ENCODE measurements at regions not wholly inside any gene's neighbourhood (a gene's known extent, or its start where the extent isn't known, plus 50 kb on each side); places are given as distances from the start of the nearest gene placed in this dataset.

DNA sequence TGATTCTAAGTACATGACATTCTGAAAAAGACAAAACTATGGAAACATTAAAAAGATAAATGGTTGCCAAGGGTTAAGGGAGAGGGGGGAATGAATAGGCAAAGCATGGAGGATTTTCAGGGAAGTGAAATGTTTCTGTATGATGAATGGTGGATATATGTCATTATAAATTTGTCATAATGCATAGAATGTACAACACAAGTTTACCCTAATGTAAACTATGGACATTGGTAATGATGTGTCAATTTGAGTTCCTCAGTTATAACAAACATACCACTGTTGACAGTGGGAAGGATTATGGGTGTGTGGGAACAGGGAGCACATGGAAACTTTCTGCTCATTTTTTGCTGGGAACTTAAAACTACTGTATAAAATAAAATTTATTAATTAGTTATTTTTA is 427.1 kb upstream of the ESRRG start:
- Histone ChIP-seq H3K4me2 (ENCODE audit: low read depth, low read length, poor library complexity, severe bottlenecking) (no peak overlapping the region), H4K20me1 (ENCODE audit: insufficient read depth, low read length, poor library complexity, severe bottlenecking) (no peaks in the 10 kb centered on the region), H3K36me3 (ENCODE audit: insufficient read depth, low read length) (no peaks in the 10 kb centered on the region), H3K79me2 (ENCODE audit: insufficient read depth, low read length) (no peaks in the 10 kb centered on the region), H3K9me2 (replicated peaks; ENCODE audit: low read depth, low read length) (no peaks in the 10 kb centered on the region), H3F3A (ENCODE audit: low read depth) (no peaks in the 10 kb centered on the region), H3K4me1 (ENCODE audit: insufficient read depth, low read length, poor library complexity, severe bottlenecking) (no peaks in the 10 kb centered on the region), H3K27me3 (ENCODE audit: insufficient read depth, low read length, poor library complexity, severe bottlenecking) (no peaks in the 10 kb centered on the region), H3K4me3 (ENCODE audit: low read length, poor library complexity, severe bottlenecking) (no peak overlapping the region), H3K9ac (ENCODE audit: low read depth, low read length, poor library complexity, severe bottlenecking) (no peak overlapping the region), H3K9me3 (ENCODE audit: insufficient read depth, low read depth, low read length) (no peaks in the 10 kb centered on the region), H2AFZ (ENCODE audit: low read length) (no peak overlapping the region)
- TF ChIP-seq, protein P1, sequence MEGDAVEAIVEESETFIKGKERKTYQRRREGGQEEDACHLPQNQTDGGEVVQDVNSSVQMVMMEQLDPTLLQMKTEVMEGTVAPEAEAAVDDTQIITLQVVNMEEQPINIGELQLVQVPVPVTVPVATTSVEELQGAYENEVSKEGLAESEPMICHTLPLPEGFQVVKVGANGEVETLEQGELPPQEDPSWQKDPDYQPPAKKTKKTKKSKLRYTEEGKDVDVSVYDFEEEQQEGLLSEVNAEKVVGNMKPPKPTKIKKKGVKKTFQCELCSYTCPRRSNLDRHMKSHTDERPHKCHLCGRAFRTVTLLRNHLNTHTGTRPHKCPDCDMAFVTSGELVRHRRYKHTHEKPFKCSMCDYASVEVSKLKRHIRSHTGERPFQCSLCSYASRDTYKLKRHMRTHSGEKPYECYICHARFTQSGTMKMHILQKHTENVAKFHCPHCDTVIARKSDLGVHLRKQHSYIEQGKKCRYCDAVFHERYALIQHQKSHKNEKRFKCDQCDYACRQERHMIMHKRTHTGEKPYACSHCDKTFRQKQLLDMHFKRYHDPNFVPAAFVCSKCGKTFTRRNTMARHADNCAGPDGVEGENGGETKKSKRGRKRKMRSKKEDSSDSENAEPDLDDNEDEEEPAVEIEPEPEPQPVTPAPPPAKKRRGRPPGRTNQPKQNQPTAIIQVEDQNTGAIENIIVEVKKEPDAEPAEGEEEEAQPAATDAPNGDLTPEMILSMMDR (conservative IDR thresholded peaks at IDR 0.05; ENCODE audit: low read length): no peak
- TF ChIP-seq EZH2phosphoT487 (IDR thresholded peaks at IDR 0.05; ENCODE audit: borderline replicate concordance): no peak

DNA sequence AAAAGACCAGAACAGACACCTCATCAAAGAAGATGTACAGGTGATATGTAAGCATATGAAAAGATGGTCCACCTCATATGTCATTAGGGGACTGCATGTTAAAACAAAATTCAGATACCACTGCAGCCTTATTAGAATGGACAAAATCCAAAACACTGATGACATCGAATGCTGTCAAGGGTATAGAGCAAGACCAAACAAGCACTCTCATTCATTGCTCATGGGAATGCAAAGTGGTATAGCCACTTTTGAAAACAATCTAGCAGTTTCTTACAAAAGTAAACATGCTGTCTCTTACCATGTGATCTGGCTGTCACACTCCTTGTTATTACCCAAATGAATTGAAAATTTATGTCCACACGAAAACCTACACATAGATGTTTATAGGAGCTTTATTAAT is 426.6 kb upstream of the ESRRG start:
- Histone ChIP-seq H3K4me3 (ENCODE audit: low read length, poor library complexity, severe bottlenecking) (no peak overlapping the region), H2AFZ (ENCODE audit: low read length) (no peak overlapping the region), H4K20me1 (ENCODE audit: insufficient read depth, low read length, poor library complexity, severe bottlenecking) (no peaks in the 10 kb centered on the region), H3K79me2 (ENCODE audit: insufficient read depth, low read length) (no peaks in the 10 kb centered on the region), H3K9me2 (replicated peaks; ENCODE audit: low read depth, low read length) (no peaks in the 10 kb centered on the region), H3K9me3 (ENCODE audit: insufficient read depth, low read depth, low read length) (no peaks in the 10 kb centered on the region), H3K27me3 (ENCODE audit: insufficient read depth, low read length, poor library complexity, severe bottlenecking) (no peaks in the 10 kb centered on the region), H3K9ac (ENCODE audit: low read depth, low read length, poor library complexity, severe bottlenecking) (no peak overlapping the region), H3K4me2 (ENCODE audit: low read depth, low read length, poor library complexity, severe bottlenecking) (no peak overlapping the region), H3K36me3 (ENCODE audit: insufficient read depth, low read length) (no peaks in the 10 kb centered on the region), H3K4me1 (ENCODE audit: insufficient read depth, low read length, poor library complexity, severe bottlenecking) (no peaks in the 10 kb centered on the region), H3F3A (ENCODE audit: low read depth) (no peaks in the 10 kb centered on the region)
- TF ChIP-seq EZH2phosphoT487 (IDR thresholded peaks at IDR 0.05; ENCODE audit: borderline replicate concordance): no peak
- TF ChIP-seq, protein P1 (conservative IDR thresholded peaks at IDR 0.05; ENCODE audit: low read length): no peak

DNA sequence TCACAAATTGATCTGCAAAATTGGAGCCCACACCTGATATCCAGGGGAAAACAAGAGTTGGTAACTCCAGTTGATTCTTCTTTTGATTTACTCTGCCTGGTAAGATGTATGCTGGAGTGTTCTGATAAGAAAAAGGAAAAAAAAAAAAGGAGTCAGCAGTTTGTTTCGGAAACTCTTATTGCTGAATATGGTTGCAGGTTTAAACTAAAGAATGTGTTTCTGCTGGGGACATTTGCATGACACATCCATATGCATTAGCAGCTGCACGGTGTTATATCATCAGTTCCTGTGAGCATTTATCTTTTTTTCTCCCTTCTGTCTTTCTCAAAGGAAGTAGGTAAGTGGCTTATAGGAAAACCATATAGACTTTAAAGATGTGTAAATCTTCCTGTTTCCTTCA is 418.5 kb upstream of the ESRRG start:
- H2AFZ ChIP-seq (ENCODE audit: low read length): no peak overlapping the region
- no peaks in the 10 kb centered on the region for H3K79me2 ChIP-seq (ENCODE audit: insufficient read depth, low read length)
- no peaks in the 10 kb centered on the region for H3K4me1 ChIP-seq (ENCODE audit: insufficient read depth, low read length, poor library complexity, severe bottlenecking)
- H3K4me2 ChIP-seq (ENCODE audit: low read depth, low read length, poor library complexity, severe bottlenecking): no peak overlapping the region
- no peak overlapping the region for H3K4me3 ChIP-seq (ENCODE audit: low read length, poor library complexity, severe bottlenecking)
- no peaks in the 10 kb centered on the region for H3F3A ChIP-seq (ENCODE audit: low read depth)
- H3K36me3 ChIP-seq (ENCODE audit: insufficient read depth, low read length): no peaks in the 10 kb centered on the region
- TF ChIP-seq EZH2phosphoT487 (IDR thresholded peaks at IDR 0.05; ENCODE audit: borderline replicate concordance): no peak
- TF ChIP-seq, protein P1 (conservative IDR thresholded peaks at IDR 0.05; ENCODE audit: low read length): no peak
- no peaks in the 10 kb centered on the region for H4K20me1 ChIP-seq (ENCODE audit: insufficient read depth, low read length, poor library complexity, severe bottlenecking)
- H3K27me3 ChIP-seq (ENCODE audit: insufficient read depth, low read length, poor library complexity, severe bottlenecking): no peaks in the 10 kb centered on the region
- H3K9me3 ChIP-seq (ENCODE audit: insufficient read depth, low read depth, low read length): 0 out of 2 replicates have a peak, but pooled peaks cover 4% of the 10 kb centered on the region
- no peaks in the 10 kb centered on the region for H3K9me2 ChIP-seq (replicated peaks; ENCODE audit: low read depth, low read length)
- H3K9ac ChIP-seq (ENCODE audit: low read depth, low read length, poor library complexity, severe bottlenecking): no peak overlapping the region

Data from Loucy (cell line).